Left ventricle myocardium inferior (tissue), 1 donor: ENCODE measurements at regions not wholly inside any gene's neighbourhood (a gene's known extent, or its start where the extent isn't known, plus 50 kb on each side); places are given as distances from the start of the nearest gene placed in this dataset.

Experiments
- DNase-seq: peaks from one replicate; pipeline ENCODE4 v3.0.0-alpha.2; 2020
- H3K27ac ChIP-seq: fragments of 200-600 bp; replicated peaks from 2 replicates; pipeline ENCODE4 v1.8.0; 2021
- H3K27me3 ChIP-seq: fragments of 200-600 bp; 2 replicates; pipeline ENCODE4 v1.8.0; 2021; ENCODE audit warnings: low read depth
- H3K36me3 ChIP-seq: fragments of 200-600 bp; 2 replicates; pipeline ENCODE4 v1.8.0; 2021
- H3K4me1 ChIP-seq: fragments of 200-600 bp; 2 replicates; pipeline ENCODE4 v1.8.0; 2021
- H3K4me3 ChIP-seq: fragments of 200-600 bp; 2 replicates; pipeline ENCODE4 v1.8.0; 2021; ENCODE audit warnings: mild to moderate bottlenecking, moderate library complexity
- H3K9me3 ChIP-seq: fragments of 200-600 bp; replicated peaks from 2 replicates; pipeline ENCODE4 v1.8.0; 2021
- CTCF ChIP-seq: fragments of 200-600 bp; IDR thresholded peaks from 2 replicates; pipeline ENCODE4 v1.8.0; 2021; ENCODE audit warnings: antibody characterized with exemption, mild to moderate bottlenecking, borderline replicate concordance
- intact Hi-C: fragments of 100-400 bp; cut with micrococcal nuclease; formaldehyde crosslinking; loops from one replicate; pipeline ENCODE4 v1.11.0; 2022
- donor health status: DM: no; HTN: yes; CAD: no; lungs with severe emphysema.

GRCh38 chr3:59308684-59309083 lies 258.9 kb upstream of the CFAP20DC start:
- no peaks in the 10 kb centered on the region for H3K4me1 ChIP-seq
- TF ChIP-seq CTCF = no peak
- intact Hi-C loops = no loop called here
- no peak for DNase-seq
- no peak overlapping the region for H3K27ac ChIP-seq
- H3K36me3 ChIP-seq = no peaks in the 10 kb centered on the region
- no peaks in the 10 kb centered on the region for H3K9me3 ChIP-seq
- no peak overlapping the region for H3K4me3 ChIP-seq
- no peaks in the 10 kb centered on the region for H3K27me3 ChIP-seq

- H3K36me3 ChIP-seq = no peaks in the 10 kb centered on the region
- DNase-seq = no peak
- no peaks in the 10 kb centered on the region for H3K4me1 ChIP-seq
- intact Hi-C loops = no loop called here
- no peak for TF ChIP-seq CTCF
- no peak overlapping the region for H3K27ac ChIP-seq
- no peaks in the 10 kb centered on the region for H3K9me3 ChIP-seq
- no peak overlapping the region for H3K4me3 ChIP-seq
- H3K27me3 ChIP-seq = no peaks in the 10 kb centered on the region
Measured at GRCh38 chr3:59308001-59308400, 258.2 kb upstream of the CFAP20DC start.

- Histone ChIP-seq H3K4me1 (no peaks in the 10 kb centered on the region), H3K27ac (no peak overlapping the region), H3K36me3 (no peaks in the 10 kb centered on the region), H3K4me3 (no peak overlapping the region), H3K9me3 (no peaks in the 10 kb centered on the region), H3K27me3 (no peaks in the 10 kb centered on the region)
- TF ChIP-seq CTCF = no peak
- intact Hi-C loops = no loop called here
- DNase-seq = no peak
Measured at GRCh38 chr3:59306436-59306835, 256.6 kb upstream of the CFAP20DC start.

- intact Hi-C loops = no loop called here
- no peaks in the 10 kb centered on the region for H3K9me3 ChIP-seq
- no peak overlapping the region for H3K27ac ChIP-seq
- H3K36me3 ChIP-seq = no peaks in the 10 kb centered on the region
- no peak for DNase-seq
- no peak for TF ChIP-seq CTCF
- no peaks in the 10 kb centered on the region for H3K4me1 ChIP-seq
- H3K27me3 ChIP-seq = no peaks in the 10 kb centered on the region
- no peak overlapping the region for H3K4me3 ChIP-seq
Measured at GRCh38 chr3:59304296-59304695, 254.5 kb upstream of the CFAP20DC start.

GRCh38 chr3:59303452-59303851 lies 253.6 kb upstream of the CFAP20DC start:
- Histone ChIP-seq H3K4me1 (no peaks in the 10 kb centered on the region), H3K9me3 (no peaks in the 10 kb centered on the region), H3K27ac (no peak overlapping the region), H3K36me3 (no peaks in the 10 kb centered on the region), H3K27me3 (no peaks in the 10 kb centered on the region), H3K4me3 (no peak overlapping the region)
- TF ChIP-seq CTCF = no peak
- intact Hi-C loops = no loop called here
- no peak for DNase-seq

- TF ChIP-seq CTCF = no peak
- H3K9me3 ChIP-seq = no peaks in the 10 kb centered on the region
- intact Hi-C loops = no loop called here
- H3K4me1 ChIP-seq = no peaks in the 10 kb centered on the region
- H3K27ac ChIP-seq = no peak overlapping the region
- no peak overlapping the region for H3K4me3 ChIP-seq
- H3K27me3 ChIP-seq = no peaks in the 10 kb centered on the region
- DNase-seq = no peak
- H3K36me3 ChIP-seq = no peaks in the 10 kb centered on the region
Measured at GRCh38 chr3:59302442-59302841, 252.6 kb upstream of the CFAP20DC start.
